NOMO-1 treated with dmso at 0.1 percent for 144 hours (cell line): ENCODE measurements at regions not wholly inside any gene's neighbourhood (a gene's known extent, or its start where the extent isn't known, plus 50 kb on each side); places are given as distances from the start of the nearest gene placed in this dataset.
"Not testable (repeated sequence)": the region's sequence is repeated elsewhere in the genome, so short reads cannot be mapped to it uniquely, and the experiment has no call there.

Experiments
- DNase-seq: peaks from one replicate; lab custom pipeline; 2025; ENCODE audit not compliant: unreplicated experiment; lab: John Stamatoyannopoulos, UW

GRCh38 chr6:6474170-6474920 is 114.2 kb upstream of the LY86 start:
- DNase-seq, result no peak

GRCh38 chr6:6479785-6480184 is 108.7 kb upstream of the LY86 start:
- DNase-seq, result no peak

- DNase-seq, result no peak
Measured at GRCh38 chr6:6482256-6482655, 106.3 kb upstream of the LY86 start.

GRCh38 chr6:6483168-6483567 is 105.4 kb upstream of the LY86 start:
- no peak for DNase-seq

DNA sequence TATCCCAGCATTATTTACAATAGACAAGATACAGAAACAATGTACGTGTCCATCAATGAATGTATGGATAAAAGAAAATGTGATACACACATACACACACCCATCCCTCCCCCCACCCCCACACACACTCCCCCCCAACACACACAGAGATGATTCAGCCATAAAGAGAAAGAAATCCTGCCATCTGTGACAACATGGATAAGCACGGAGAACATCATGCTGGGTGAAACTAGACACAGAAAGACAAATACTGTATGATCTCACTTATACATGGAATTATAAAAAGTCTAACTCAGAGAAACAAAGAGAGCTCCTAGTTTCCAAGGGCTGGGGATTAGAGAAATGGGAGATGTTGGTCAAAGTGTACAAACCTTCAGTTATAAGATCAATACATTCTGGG is 104.8 kb upstream of the LY86 start:
- no peak for DNase-seq

DNA sequence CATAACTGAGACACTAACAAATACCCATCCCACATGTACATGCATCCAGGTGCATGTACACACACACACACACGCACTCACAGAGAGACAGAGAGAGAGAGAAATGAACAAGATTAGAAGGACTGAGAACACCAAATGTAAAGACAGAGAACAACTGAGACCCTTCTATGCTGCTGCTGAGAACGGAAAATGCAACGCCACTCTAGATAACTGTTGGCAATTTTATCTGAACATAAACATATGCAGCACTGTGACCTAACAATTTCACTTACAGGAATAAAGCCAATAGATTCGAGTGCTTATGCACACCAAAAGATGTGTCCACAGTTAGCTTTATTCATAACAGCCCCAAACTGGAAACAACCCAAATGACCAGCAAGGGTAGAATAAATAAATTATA is 103.8 kb upstream of the LY86 start:
- DNase-seq, result no peak

DNA sequence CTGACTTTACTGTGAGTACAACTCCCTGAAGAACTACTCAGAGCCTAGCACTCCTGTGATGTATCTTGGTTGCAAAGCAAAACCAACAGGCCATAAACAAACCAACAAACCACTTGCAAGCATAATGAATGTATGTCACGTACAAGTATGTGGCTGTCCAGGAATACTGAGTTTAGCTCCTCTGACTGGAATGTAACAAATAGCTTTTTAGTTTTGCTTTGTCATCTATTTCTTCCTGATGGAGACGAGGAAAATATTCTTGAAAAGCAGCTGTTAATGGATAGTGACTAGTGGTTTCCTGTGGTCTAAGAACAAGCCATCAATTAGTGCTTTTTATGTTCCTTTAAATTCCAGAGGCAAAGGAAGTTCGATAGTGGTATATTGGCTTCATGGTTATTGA is 101.9 kb upstream of the LY86 start:
- DNase-seq, result no peak

DNA sequence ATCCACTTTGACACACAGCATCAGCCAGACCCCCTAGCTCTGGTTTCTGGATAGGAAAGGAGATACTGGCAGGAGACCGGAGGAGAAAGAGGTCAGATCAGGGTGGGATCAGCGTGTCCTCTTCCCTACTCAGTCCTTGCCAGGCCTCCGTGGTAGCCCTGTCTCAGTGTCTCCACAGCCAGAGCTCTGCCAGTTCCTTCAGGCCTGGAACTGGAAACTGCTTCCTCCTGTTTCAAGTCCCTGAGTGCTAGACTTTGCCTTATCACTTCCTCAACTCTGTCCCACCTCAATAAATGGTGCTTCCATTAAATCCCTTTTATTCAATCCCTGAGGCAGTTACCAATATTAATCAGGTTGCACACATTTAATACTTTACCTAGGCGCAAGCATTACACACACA is 96.8 kb upstream of the LY86 start:
- no peak for DNase-seq

DNA sequence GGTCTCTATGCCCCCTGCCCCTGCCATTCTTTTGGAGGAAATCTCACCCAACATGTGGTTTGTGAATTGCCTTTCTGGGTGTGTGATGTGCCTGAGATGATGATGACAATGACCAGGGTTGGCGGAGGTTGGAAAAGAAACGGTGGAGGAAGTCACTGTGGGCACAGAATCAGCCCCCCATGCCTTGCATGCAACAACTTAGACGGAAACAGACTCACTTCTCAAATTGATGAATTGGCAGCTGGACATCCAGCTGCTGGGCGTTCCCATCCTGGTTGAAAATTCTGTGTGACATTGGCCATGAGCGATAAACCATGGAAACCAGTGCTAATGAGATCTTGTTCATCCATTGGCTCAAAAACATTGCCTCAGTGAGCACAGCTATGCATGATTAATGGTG is 95.8 kb upstream of the LY86 start:
- DNase-seq, result no peak

- DNase-seq, result not testable (repeated sequence)
Measured at GRCh38 chr6:6494139-6494538, 94.4 kb upstream of the LY86 start.

DNA sequence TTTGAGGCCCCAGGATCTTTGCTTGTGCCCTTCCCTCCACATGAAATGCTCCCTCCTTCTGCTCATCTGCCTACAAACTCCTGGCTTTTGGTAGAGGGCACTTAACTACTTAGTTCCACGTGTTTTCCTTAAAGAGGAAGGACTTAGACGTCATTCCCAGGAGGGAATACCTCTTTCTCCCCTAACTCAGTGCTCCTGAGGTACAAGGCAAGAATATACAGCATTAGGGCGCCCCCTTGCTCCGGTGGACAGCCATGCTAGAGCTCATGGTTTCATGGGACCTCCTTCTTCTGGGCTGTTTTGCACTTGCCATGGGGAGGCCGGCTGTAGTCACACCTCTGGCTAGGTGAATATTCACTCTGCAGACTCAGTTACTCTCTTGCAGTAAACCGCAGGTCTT is 93.8 kb upstream of the LY86 start:
- DNase-seq, result peak; percentile 35

- DNase-seq, result no peak
Measured at GRCh38 chr6:6495851-6496250, 92.7 kb upstream of the LY86 start.

GRCh38 chr6:6497541-6497940 is 91.0 kb upstream of the LY86 start:
- DNase-seq, result no peak

GRCh38 chr6:6497976-6498375 is 90.5 kb upstream of the LY86 start:
- DNase-seq, result no peak

DNA sequence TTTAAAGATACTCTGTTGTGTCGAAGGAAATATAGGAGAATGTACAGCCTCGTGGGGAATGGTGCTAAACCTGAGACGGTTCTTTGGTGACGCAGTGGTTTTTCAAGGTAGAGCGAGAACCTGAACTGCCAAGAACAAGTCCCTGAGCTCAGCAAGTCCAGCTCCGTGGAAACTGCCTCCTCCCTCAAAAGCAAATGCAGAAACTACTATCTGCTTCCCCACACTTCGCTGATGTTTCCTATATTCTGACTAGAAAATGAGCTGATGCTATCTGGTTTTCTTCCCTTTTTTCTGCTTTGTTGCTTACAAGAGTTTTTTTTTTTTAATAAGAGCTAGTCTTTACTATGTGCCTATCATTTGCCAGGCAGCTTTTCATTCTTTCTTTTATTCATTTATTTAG is 85.3 kb upstream of the LY86 start:
- DNase-seq, result no peak

- no peak for DNase-seq
Measured at GRCh38 chr6:6505111-6505510, 83.4 kb upstream of the LY86 start.

GRCh38 chr6:6508643-6509042 is 79.9 kb upstream of the LY86 start:
- DNase-seq, result no peak

DNA sequence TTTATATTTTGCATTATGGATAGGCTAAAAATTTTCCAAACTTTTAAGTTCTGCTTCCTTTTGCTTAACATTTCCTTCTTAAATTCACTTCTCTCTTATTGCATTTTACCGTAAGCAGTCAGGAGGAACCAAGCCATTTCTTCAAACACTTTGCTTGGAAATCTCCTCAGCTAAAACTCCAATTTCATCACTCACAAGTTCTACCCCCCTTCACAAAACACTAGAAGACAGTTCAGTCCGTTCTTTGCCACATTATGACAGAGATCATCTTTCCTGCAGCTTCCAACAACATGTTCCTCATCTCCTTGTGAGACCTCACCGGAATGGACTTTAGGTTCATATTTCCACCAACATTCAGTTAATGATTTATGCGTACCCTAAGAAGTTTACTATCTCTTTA is 79.2 kb upstream of the LY86 start:
- no peak for DNase-seq

- DNase-seq, result no peak
Measured at GRCh38 chr6:6512711-6513110, 75.8 kb upstream of the LY86 start.

GRCh38 chr6:6515691-6516607 is 72.6 kb upstream of the LY86 start:
- DNase-seq, result no peak

GRCh38 chr6:6516666-6517458 is 71.7 kb upstream of the LY86 start:
- no peak for DNase-seq
